NCI-H2227 (cell line): ENCODE measurements at regions not wholly inside any gene's neighbourhood (a gene's known extent, or its start where the extent isn't known, plus 50 kb on each side); places are given as distances from the start of the nearest gene placed in this dataset.

ENCODE experiments used
- DNase-seq: peaks from one replicate; lab custom pipeline; 2025; ENCODE audit not compliant: unreplicated experiment; lab: John Stamatoyannopoulos, UW

DNA sequence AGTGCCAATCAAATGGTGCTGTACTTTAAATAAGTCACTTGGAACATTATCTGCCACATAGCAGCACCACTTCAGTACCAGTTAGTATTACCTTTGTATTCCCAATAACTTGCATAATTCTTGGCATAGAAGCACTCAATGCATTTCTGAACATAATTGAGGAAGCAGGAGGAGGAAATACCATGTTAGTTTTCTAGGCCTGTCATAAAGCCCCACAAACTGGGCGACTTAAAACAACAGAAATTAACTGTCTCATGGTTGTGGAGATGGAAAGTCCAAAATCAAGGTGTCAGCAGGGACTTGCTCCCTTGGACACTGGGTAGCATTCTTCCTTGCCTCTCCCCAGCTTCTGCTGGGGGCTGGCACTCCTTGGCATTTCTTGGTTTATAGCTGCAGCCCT lies 296.2 kb downstream of the HS3ST1 start:
- no peak for DNase-seq

DNA sequence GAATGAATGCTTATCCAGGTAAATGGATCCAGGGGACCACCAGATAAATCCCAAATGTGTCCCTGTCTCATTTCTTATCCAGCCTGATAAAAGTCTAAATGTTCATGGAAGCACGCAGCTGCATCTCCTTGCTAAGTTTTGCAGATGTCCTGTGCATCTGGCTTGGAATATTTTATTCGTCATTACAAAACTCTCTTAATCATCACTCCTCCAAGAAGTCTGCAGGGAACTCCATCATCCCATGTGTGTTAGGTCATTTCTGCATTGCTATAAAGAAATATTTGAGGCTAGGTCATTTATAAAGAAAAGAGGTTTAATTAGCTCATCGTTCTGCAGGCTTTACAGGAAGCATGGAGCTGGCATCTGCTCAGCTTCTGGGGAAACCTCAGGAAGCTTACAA lies 297.2 kb downstream of the HS3ST1 start:
- no peak for DNase-seq

DNA sequence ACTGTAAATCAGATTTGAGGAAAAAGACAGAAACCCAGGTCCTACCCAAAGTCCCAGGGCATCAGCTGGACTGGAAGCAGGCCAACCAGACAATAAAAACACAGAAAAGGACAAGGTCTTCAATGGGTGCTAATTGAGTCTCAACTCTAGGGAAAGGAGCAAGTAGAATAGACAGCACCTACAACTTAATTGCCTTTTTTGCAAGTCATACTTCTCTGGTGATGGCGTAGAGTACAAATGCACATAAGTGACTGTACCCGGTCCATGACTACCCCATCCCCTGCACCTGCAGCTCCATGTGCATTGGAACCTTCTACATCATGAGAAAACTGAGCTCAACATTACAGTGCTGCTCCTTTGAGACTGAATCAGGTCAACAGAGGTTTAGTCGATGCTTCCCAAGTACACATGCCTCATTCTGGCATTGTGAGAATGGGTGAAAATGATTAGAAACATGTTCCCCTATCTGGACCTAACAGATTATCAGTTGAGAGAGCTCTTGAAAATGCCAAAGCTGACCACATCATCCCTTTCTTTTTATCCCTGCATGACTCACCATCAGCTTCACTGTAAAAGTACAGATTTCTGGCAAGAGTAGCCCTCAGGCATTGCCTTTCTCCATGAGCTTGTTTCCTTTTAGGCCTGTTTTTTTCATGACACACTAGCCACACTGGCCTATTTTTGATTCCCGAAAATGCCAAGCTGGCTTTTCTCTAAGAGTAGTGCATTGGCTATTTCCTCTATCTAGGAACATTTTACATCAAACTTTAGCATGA lies 298.3 kb downstream of the HS3ST1 start:
- DNase-seq = no peak

DNA sequence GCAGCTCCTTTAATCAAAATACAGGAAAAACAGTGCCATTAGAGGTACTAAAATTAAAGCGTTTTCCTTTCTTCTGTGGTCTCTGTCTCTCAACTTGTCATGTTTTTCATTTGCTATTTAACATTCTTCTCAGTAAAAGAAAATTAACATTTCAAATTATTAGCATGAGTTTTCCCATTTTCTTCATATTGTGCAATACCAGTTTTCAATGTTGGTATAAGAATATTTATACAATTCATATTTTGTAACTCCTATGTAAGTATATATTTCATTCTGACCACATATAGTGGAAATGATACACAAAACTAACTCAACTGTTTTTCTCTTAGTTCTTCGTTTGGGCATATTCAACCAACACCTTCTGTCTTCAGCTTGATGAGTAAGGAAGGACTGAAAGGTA lies 308.3 kb downstream of the HS3ST1 start:
- DNase-seq = no peak

DNA sequence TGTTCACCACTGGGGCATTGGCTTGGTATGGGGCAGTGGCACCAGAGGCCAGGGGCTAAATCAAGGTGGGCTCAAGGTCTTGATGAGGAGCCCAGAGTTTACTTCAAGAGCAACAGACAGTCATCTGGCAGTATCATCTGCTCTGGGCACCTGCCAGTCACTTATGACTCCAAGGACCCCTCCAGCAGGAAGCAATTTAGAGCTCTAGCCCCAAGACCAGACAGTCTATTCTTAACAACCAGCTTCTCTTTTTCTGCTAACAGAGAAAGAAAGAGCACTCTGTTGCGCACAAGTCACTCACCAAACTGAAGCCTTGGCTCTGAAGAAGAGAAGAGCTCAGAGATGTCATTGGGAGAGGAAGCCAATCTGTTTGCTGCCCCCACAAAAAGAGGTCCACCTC lies 309.2 kb downstream of the HS3ST1 start:
- DNase-seq = no peak

DNA sequence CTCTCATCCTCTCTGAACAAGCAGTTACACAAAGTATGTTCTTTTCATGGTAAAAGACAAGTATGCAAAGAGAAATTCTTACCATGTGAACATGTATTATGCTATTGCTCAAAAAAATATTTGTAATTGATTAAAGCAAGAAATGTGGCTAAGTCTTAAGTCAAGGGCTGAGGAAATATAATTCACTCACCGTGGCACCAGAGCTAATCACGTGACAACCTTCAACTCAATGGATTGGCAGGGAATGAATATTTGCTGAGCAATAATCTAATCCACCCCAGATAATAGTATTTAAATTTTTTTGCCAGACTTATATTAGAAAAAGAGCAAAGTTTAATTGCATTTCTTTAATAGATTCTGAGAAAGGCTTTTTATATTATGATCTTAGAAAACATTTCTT lies 310.2 kb downstream of the HS3ST1 start:
- no peak for DNase-seq

DNA sequence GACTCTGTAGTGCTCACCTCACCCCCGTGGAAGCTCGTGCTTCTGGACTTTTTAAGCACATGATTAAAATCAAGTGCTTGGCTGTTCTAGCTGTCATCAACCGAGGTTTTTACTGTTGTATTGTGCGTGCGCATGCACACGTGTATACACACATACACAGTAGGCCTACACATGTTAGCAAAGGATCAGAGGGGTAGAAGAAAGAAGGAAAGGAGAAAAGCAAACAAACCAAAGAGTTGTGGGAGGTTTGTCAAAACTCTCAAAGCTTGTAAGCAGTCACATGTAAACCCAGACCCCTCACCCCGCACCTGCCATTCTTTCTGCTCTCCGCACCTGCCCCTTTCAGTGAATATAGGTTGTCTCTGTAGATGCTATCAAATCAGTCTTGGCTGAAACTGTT lies 311.8 kb downstream of the HS3ST1 start:
- no peak for DNase-seq

DNA sequence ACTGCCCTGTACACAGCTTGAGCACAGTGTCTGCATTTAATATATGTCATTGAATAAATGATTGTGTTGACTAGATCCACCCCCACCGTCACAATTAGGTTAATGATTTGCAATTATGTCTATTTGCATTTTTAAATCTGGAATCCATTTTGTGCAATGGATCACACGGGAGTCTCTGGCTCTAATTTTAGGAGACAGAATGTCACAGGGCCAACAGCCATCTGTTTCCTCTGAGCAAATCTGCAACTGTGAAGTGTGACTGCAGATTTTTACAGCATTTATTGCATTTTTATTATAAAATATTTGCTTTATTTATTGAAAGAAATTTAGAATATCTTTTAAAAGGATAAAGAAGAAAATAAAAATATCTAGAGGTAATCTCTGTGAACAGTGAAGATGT lies 316.8 kb downstream of the HS3ST1 start:
- no peak for DNase-seq

DNA sequence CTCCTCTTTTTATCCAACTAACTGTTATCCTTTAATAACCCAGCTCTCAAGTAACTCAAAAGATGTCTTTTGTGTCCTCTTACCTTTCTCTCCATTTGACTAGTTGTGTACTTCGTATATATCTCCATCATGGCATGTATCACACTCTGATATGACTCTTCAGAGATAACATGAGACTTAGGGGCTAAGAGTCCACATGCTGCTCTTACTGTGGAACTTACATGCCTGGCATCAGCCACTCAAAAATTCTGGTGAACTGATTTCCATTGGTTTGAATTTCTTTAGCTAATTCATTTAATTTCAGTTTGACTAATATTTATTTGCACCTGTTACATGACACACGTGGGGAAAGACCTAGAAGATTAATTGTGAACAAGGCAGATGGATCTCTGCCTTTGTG lies 317.3 kb downstream of the HS3ST1 start:
- DNase-seq = no peak

DNA sequence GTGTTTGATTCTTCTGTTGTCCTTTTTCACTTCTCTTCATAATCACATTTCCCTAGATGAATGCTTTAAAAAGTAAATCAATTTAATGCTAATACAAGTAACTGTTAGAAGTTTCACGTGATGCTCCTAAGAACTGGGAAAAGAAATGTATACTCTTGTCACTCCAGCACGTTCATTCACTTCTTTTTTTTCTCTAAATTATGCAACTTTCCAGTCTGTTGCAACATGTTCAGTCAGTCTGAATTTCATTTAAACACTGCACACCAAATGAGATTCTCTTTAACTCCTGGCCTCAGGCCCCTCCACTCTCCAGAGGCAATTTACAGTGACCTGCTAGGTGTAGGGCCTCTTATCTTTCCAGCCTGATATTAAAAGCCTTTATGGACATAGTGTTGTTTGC lies 321.9 kb downstream of the HS3ST1 start:
- DNase-seq = no peak

DNA sequence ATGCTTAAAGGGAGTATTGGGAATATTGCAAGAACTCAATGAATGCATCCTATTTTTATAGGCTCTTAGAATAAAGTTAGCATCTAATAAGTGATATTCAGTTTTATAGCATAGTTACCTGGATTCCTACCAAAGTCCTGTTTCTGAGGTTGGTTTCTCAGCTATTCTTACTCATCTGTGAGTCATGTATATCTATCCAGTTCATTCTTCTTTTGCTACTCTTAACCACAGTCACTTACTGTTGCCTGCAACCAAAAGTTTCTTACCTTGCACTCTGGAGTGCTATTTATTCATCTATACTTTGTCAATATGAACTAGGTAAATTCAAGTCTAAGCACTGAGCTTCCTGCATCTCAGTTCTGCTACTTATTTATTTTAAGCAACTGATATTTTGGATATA lies 322.5 kb downstream of the HS3ST1 start:
- no peak for DNase-seq

DNA sequence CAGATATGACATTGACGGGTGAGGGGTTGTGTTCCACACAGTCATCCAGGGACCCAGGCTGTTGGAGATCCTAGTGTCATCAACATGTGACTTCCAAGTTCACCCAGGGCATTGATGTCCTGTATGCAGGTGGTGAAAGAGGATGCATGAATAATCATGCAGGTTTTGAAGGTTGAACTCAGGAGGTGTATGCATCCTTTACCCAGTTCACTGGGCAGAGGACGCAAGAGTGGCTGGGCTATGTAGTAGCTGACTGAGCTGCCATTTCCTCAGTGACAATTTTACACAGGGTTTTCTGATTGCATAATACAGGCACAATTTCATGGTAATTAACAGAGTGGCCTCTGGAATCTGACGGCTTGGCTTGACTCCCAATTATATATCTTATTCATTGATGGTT lies 323.0 kb downstream of the HS3ST1 start:
- no peak for DNase-seq

DNA sequence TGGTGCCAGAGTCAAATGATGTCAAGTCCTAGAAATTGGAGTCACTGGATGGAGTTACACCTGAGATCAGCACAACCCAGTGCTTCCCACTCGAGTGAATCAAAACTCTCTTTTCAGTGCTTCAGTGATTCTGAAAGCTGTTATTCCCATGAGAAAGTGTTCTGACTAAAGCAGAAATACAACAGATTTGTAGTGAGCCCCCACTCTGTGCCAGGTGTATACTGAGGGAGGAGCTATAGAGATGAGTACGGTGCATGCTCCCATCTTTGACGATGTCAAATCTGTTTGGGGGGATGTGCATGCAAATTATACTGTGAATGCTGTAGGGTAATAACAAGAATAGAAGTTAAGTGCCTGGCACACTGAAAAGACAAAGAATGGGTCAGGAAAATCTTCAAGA lies 330.2 kb downstream of the HS3ST1 start:
- DNase-seq = no peak

DNA sequence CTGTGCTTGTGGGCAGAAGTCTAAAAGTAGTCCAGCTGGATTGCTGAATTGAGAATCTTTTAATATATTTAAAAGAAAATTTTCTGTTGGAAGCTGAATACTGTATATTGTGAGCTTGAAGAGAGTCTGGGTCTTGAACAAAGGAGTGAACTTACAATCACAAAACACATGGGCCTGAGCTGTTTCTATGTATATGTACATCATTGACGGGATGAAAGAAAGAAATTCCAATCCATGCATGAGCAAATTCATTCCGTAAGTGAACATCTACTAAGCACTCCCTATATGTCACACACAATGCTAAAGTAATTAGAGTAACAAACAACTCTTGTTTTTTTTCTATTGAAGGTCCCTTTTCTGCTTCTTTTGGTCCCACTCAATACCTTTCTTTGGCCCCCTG lies 331.0 kb downstream of the HS3ST1 start:
- DNase-seq = no peak

DNA sequence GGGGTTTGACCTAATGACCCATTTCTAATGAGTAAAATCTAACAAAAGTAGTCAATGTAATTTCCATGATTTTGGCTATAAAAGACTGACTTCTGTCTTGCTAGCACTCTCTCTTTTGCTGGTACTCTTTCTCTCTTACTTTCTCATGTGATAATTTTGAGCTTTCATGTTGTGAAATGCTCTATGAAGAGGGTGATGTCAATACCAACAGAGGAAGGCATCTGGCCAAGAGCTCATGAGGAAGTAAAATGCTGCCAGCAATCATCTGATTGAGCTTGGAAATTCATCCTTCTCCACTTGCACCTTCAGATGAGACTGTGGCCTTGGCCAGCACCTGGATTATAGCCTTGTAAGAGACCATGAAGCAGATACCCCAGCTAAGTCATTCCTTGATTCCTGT lies 347.7 kb downstream of the HS3ST1 start:
- no peak for DNase-seq

DNA sequence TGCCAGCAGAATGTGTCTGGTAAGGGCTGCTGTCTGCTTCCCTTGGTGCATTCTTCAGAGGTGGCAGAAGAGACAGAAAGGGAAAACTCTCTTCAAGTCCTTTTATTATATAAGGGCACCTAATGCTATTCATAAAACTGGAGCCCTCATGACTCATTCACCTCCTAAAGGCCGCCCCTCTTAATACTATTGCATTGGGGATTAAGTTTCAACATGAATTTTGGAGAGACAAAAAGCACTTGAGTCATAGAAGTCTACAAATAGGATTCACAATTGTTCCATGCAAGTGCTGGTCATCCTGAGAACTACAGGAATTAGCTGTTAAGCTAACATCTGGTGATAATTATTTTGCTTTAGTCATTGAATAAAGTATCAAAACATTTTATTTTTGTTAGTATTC lies 349.5 kb downstream of the HS3ST1 start:
- DNase-seq = no peak

DNA sequence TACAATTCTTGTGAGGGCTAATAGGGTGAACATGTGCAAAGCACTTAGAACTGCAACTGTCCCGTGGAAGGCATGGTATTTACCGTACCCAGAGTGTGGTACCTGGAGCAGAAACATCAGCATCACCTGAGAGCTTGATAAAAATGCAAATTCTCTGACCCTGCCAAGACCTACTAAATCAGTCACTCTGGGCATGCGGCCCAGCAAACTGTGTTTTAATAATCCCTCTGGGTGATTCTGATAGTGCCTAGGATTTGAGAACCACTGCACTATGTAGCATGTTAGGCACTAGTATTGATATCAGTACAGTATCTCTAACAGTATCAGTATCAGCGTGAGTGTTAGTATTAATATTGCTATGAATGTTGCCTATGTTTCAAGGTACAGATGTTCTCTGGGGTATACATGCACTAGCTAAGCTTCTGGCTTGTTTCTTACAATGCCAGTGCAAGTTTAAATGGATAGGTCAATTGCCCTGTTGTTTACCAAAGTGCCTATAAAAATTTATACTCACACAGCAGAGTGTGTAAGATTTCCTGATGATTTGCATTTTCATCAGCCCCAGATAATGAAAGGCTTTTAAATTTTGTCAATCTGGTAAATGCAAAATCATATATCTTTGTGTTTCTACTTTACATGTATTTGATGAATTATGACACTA lies 354.0 kb downstream of the HS3ST1 start:
- no peak for DNase-seq

DNA sequence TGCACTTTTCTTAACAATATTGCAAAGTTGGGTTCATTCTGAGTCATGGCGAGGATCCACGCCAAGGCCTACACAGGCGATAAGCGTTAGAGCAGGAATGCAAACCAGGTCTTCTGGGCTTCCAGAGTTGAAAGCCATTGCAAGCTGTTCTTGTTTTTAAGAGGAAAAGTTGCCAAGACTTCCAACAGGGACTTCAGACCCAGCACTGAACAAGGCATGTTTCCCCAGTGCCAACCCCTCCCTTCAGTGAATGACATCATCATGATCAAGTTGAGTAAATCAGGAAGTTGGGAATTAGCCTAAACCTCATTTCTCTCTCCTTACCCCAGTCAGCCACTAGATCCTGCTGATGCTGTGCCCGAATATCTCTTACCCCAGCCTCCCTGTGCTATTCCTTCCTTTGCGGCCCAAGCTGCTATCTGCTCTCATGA lies 355.1 kb downstream of the HS3ST1 start:
- no peak for DNase-seq

DNA sequence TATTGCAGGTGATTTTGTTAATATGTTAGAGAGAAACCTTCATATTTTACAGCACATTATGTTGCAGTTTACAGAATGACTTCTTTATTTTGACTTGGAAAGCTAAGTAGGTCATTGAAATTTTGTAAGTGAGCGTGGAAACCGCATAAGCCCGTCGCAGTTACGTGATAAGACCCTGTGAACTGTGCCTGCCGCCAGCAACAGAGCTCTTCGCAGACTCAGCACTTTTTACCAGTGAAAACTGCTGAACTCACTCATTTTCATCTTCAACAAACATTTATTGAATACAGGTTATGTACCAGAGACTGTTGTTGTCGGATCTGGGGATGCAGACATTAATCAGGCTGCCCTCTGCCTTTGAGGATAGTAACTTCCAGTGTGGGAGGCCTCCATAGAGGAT lies 355.7 kb downstream of the HS3ST1 start:
- no peak for DNase-seq

DNA sequence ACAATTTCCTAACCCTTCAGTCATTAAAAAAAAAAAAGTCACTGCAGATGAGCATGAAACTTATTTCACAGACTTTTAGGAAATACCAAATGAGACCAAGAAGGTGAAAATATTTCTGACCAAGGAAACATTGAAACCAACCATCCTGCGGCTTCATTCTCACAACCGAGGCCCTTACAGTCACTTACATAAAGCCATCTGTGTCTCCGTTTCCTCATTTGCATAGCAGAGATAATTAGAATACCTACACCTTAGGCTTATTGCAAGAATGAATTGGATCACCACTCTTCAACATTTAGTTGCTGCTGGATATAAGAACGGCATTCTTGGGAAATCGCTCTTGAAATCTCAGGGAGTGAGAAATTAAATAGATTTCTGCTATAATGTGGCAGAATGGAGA lies 356.2 kb downstream of the HS3ST1 start:
- no peak for DNase-seq

DNA sequence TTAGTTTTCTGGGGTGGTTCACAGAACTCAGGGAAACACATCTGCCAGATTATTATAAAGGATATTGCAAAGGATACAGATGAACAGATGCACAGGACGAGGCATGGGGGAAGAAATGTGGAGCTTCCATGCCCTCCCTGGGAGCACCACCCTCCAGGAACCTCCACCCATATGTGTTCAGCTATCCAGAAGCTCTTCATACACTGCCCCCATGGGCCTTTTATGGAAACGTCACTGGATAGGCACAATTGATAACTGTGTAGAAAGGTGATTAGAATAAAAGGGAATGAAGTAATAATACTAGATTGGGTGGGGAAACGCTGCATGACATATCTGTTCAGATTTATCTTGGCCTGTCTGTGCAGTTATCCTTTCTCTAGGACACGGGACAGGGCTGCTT lies 357.9 kb downstream of the HS3ST1 start:
- no peak for DNase-seq

DNA sequence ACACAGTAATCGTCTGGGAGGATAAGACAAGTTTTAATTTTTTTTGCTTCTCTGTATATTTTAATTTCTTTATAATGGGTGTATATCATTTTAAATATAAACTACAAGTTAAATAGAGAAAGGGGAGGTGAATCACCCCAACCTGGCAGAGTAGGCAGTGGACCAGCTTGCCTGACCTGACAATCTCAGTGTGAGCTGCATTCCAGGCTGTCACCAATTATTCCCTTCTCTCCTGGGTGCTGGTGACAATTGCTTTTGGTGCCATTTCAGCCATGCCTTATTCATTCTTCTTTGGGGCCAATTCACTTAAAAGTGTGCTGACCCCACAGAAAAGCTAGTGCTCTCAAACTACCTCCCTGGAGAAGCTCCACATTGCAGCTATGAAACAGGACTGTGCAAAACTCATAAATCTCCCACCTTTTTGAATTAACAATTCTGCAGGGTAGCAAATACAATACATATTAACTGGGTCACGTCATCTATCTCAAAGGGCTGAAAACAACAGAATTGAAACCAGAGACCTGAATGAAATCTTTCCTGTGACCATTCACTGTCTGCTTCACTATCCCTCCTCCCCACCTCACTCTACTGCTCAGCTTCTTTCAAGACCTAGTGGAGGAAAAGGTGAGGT lies 359.0 kb downstream of the HS3ST1 start:
- no peak for DNase-seq
